ENCODE measurements at regions not wholly inside any gene's neighbourhood (a gene's known extent, or its start where the extent isn't known, plus 50 kb on each side); places are given as distances from the start of the nearest gene placed in this dataset.

DNA sequence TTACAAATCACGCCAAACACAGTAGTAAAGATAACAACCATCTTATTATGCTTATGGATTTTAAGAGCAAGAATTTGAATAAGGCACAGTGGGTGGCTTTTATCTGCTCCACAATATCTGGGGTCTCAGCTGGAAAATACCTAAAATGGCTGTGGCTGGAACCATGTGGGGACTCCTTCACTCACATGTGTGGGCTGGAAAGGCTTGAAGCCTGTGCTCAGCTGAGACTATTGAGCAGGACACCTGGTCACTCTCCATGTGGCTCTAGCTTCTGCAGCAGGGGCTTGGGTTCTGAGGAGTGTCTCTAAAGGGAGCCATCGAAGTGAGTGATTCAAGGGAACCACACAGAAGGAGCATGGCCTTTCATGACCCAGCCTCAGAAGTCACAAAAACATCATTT is 239.6 kb upstream of the B3GALT2 start:
- TF ChIP-seq POLR2A (IDR thresholded peaks at IDR 0.05; ENCODE audit: low read depth, low read length) (no peak), EZH2 (IDR thresholded peaks at IDR 0.05; ENCODE audit: borderline replicate concordance, low read depth, low read length, severe bottlenecking) (no peak), POLR2AphosphoS5 (IDR thresholded peaks at IDR 0.05; ENCODE audit: insufficient read depth, low read depth, low read length) (no peak), JUN (IDR thresholded peaks at IDR 0.05; ENCODE audit: borderline replicate concordance, insufficient read depth, insufficient read length, low read depth) (no peak), MYC (IDR thresholded peaks at IDR 0.05; ENCODE audit: low read depth, low read length) (no peak), FOS (IDR thresholded peaks at IDR 0.05; ENCODE audit: borderline replicate concordance, insufficient read depth, low read length) (no peak), GATA2 (IDR thresholded peaks at IDR 0.05; ENCODE audit: insufficient read depth, insufficient read length, low read depth, low read length) (no peak)
- TF ChIP-seq, protein P1, sequence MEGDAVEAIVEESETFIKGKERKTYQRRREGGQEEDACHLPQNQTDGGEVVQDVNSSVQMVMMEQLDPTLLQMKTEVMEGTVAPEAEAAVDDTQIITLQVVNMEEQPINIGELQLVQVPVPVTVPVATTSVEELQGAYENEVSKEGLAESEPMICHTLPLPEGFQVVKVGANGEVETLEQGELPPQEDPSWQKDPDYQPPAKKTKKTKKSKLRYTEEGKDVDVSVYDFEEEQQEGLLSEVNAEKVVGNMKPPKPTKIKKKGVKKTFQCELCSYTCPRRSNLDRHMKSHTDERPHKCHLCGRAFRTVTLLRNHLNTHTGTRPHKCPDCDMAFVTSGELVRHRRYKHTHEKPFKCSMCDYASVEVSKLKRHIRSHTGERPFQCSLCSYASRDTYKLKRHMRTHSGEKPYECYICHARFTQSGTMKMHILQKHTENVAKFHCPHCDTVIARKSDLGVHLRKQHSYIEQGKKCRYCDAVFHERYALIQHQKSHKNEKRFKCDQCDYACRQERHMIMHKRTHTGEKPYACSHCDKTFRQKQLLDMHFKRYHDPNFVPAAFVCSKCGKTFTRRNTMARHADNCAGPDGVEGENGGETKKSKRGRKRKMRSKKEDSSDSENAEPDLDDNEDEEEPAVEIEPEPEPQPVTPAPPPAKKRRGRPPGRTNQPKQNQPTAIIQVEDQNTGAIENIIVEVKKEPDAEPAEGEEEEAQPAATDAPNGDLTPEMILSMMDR (IDR thresholded peaks at IDR 0.05; ENCODE audit: extremely low read depth in 1 of 2, insufficient read depth in 1 of 2, low read depth in 1 of 2, low read length in 2 of 2), result no peak
- TF ChIP-seq, protein P2, sequence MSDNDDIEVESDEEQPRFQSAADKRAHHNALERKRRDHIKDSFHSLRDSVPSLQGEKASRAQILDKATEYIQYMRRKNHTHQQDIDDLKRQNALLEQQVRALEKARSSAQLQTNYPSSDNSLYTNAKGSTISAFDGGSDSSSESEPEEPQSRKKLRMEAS (IDR thresholded peaks at IDR 0.05; ENCODE audit: insufficient read depth, insufficient read length), result no peak
